WERI-Rb-1 (cell line): ENCODE measurements at regions not wholly inside any gene's neighbourhood (a gene's known extent, or its start where the extent isn't known, plus 50 kb on each side); places are given as distances from the start of the nearest gene placed in this dataset.

Experiments
- DNase-seq: peaks from one replicate; pipeline ENCODE4 v3.0.0-alpha.2; 2020
- H3K27ac ChIP-seq: fragments of 250-450 bp; sonication (Bioruptor Pico); 2 replicates; pipeline ENCODE4 v1.5.1; 2020; ENCODE audit warnings: mild to moderate bottlenecking, moderate library complexity
- H3K27me3 ChIP-seq: fragments of 250-450 bp; sonication (Bioruptor Pico); 2 replicates; pipeline ENCODE4 v1.5.1; 2021; ENCODE audit warnings: mild to moderate bottlenecking, low read depth, moderate library complexity; ENCODE audit not compliant: insufficient read depth, severe bottlenecking
- H3K36me3 ChIP-seq: fragments of 250-450 bp; sonication (Bioruptor Pico); 2 replicates; pipeline ENCODE4 v1.5.1; 2020; ENCODE audit warnings: mild to moderate bottlenecking, moderate library complexity
- H3K4me3 ChIP-seq: 2 replicates; pipeline ENCODE4 v1.5.1; 2011; ENCODE audit warnings: low read depth, mild to moderate bottlenecking, control low read depth, low read length
- H3K9me3 ChIP-seq: fragments of 250-450 bp; sonication (Bioruptor Pico); 2 replicates; pipeline ENCODE4 v1.5.1; 2021; ENCODE audit warnings: mild to moderate bottlenecking, moderate library complexity; ENCODE audit not compliant: severe bottlenecking
- TF ChIP-seq, protein P1 (sequence below): IDR thresholded peaks from 2 replicates; pipeline ENCODE4 v1.5.1; 2011; ENCODE audit warnings: low read depth, mild to moderate bottlenecking, control low read depth, inconsistent platforms, low read length

- TF ChIP-seq, protein P1, sequence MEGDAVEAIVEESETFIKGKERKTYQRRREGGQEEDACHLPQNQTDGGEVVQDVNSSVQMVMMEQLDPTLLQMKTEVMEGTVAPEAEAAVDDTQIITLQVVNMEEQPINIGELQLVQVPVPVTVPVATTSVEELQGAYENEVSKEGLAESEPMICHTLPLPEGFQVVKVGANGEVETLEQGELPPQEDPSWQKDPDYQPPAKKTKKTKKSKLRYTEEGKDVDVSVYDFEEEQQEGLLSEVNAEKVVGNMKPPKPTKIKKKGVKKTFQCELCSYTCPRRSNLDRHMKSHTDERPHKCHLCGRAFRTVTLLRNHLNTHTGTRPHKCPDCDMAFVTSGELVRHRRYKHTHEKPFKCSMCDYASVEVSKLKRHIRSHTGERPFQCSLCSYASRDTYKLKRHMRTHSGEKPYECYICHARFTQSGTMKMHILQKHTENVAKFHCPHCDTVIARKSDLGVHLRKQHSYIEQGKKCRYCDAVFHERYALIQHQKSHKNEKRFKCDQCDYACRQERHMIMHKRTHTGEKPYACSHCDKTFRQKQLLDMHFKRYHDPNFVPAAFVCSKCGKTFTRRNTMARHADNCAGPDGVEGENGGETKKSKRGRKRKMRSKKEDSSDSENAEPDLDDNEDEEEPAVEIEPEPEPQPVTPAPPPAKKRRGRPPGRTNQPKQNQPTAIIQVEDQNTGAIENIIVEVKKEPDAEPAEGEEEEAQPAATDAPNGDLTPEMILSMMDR, result no peak
- H3K36me3 ChIP-seq, result no peaks in the 10 kb centered on the region
- no peaks in the 10 kb centered on the region for H3K27me3 ChIP-seq
- H3K4me3 ChIP-seq, result no peak overlapping the region
- DNase-seq, result no peak
- H3K9me3 ChIP-seq, result no peaks in the 10 kb centered on the region
- H3K27ac ChIP-seq, result no peak overlapping the region
These were observed 76.3 kb upstream of the MAMDC2 start for GRCh38 chr9:69967344-69967743.

GRCh38 chr9:69970001-69970533 is 73.6 kb upstream of the MAMDC2 start:
- Histone ChIP-seq H3K27me3 (no peaks in the 10 kb centered on the region), H3K4me3 (no peak overlapping the region), H3K27ac (no peak overlapping the region), H3K9me3 (no peaks in the 10 kb centered on the region), H3K36me3 (no peaks in the 10 kb centered on the region)
- DNase-seq, result no peak
- TF ChIP-seq, protein P1, result no peak

DNA sequence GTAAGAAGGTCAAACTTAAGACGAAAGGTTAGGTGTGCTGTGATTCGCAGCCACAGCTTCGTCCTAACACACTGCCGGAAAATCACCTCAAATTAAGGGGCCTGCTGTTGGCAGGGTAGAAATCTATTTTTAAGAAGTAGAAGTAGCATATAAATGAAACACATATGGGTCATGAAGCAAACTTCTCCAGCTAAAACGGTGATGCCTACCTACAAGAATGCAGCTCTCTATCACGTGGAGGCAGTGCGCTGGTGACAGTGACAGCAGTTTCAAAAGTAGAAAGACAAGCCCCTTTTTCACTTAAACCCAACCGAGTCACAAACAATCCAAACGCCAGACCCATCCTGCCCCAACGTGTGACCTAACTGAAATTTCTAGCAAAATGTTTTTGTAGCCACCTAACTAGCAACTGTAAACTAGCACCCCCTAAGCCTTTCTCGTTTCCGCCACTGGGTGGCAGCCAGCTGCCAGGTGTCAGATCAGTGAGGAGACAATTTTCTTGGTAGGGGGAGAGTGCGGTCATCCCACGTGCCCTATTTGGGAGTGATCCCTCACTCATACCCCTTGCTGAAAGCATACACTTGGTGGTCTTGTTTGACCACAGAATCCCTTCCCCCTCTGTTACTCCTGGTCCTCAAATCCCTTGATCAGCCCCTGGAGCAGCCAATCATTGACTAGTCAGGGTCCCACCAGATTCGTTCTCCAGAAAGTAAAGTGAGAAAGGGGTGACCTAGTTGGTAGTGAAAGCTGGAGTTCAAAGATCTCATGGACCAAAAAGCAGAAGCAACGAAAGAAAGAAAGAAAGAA is 71.8 kb upstream of the MAMDC2 start:
- no peaks in the 10 kb centered on the region for H3K9me3 ChIP-seq
- H3K36me3 ChIP-seq, result no peaks in the 10 kb centered on the region
- peak; percentile 89 for DNase-seq
- H3K27ac ChIP-seq, result peak overlapping the region; percentile 35
- no peaks in the 10 kb centered on the region for H3K27me3 ChIP-seq
- H3K4me3 ChIP-seq, result no peak overlapping the region
- TF ChIP-seq, protein P1, result peak; percentile 82

DNA sequence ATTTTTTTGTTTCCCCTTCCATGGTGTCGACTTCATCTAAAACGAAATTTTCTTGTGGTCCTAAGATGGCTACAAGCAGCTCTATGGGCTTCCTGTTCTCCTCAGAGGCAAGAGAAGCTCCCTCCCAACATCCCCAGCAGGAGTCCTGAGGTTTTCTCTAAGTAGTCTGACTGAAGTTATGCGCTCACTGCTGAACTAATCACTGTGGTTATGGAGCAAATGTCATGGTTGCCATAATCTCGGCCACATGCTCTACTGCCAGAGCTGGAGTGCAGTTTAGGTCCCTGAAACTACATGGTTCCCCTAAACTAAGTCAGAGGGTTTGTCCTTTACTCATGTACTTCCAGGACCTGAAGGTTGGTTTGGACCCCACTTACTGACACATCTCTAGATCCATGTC is 68.0 kb upstream of the MAMDC2 start:
- Histone ChIP-seq H3K36me3 (no peaks in the 10 kb centered on the region), H3K27me3 (no peaks in the 10 kb centered on the region), H3K4me3 (no peak overlapping the region), H3K27ac (peak overlapping the region; percentile 72), H3K9me3 (peaks cover 2% of the 10 kb centered on the region)
- TF ChIP-seq, protein P1, result no peak
- DNase-seq, result peak; percentile 18

DNA sequence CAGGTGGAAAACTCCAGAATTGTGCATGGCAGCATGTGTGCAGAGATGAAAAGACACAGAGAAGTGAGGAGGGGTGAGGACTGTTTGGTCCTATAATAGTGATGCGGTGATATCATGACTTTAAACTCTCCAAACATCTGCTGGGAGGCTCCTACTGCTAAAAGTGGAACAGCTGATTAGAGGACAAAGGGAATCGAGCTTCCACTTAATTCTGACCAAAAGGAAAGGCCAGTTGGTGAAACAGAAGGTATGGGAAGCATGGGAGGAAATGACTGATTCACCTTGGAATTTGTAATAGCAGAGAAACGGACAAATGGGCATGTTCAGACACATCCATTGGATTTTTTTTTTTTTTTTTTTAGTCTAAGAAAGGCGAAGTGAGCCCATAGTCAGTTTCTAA is 67.5 kb upstream of the MAMDC2 start:
- TF ChIP-seq, protein P1, result no peak
- no peaks in the 10 kb centered on the region for H3K27me3 ChIP-seq
- H3K4me3 ChIP-seq, result no peak overlapping the region
- H3K9me3 ChIP-seq, result peaks cover 2% of the 10 kb centered on the region
- DNase-seq, result peak; percentile 37
- peak overlapping the region; percentile 72 for H3K27ac ChIP-seq
- H3K36me3 ChIP-seq, result no peaks in the 10 kb centered on the region
